DMS114 treated with DMSO at 0.1 percent for 48 hours (cell line): ENCODE measurements at regions not wholly inside any gene's neighbourhood (a gene's known extent, or its start where the extent isn't known, plus 50 kb on each side); places are given as distances from the start of the nearest gene placed in this dataset.

Source experiments
- DNase-seq: peaks from one replicate; lab custom pipeline; 2025; ENCODE audit not compliant: unreplicated experiment; lab: John Stamatoyannopoulos, UW

- DNase-seq, result no peak
Observed at GRCh38 chr20:39263076-39263475, 300.9 kb downstream of the DHX35 start.

- DNase-seq, result no peak
Observed at GRCh38 chr20:39259808-39260207, 297.7 kb downstream of the DHX35 start.

- no peak for DNase-seq
Observed at GRCh38 chr20:39259010-39259803, 297.1 kb downstream of the DHX35 start.

- DNase-seq, result no peak
Observed at GRCh38 chr20:39258253-39258652, 296.1 kb downstream of the DHX35 start.

GRCh38 chr20:39253051-39253755 is 291.1 kb downstream of the DHX35 start:
- no peak for DNase-seq

- DNase-seq, result no peak
Observed at GRCh38 chr20:39252035-39252434, 289.9 kb downstream of the DHX35 start.

- no peak for DNase-seq
Observed at GRCh38 chr20:39249798-39250197, 287.7 kb downstream of the DHX35 start.

GRCh38 chr20:39248862-39249485 is 286.8 kb downstream of the DHX35 start:
- no peak for DNase-seq

- no peak for DNase-seq
Observed at GRCh38 chr20:39248171-39248861, 286.2 kb downstream of the DHX35 start.

GRCh38 chr20:39246436-39246835 is 284.3 kb downstream of the DHX35 start:
- DNase-seq, result no peak

- no peak for DNase-seq
Observed at GRCh38 chr20:39245685-39246311, 283.7 kb downstream of the DHX35 start.

GRCh38 chr20:39243962-39244361 is 281.8 kb downstream of the DHX35 start:
- no peak for DNase-seq

GRCh38 chr20:39242614-39243013 is 280.5 kb downstream of the DHX35 start:
- DNase-seq, result no peak

- no peak for DNase-seq
Observed at GRCh38 chr20:39234520-39235095, 272.5 kb downstream of the DHX35 start.

GRCh38 chr20:39233755-39234154 is 271.6 kb downstream of the DHX35 start:
- DNase-seq, result no peak

GRCh38 chr20:39227416-39227815 is 265.3 kb downstream of the DHX35 start:
- DNase-seq, result no peak

- DNase-seq, result no peak
Observed at GRCh38 chr20:39225978-39226377, 263.8 kb downstream of the DHX35 start.

- no peak for DNase-seq
Observed at GRCh38 chr20:39225536-39225935, 263.4 kb downstream of the DHX35 start.

GRCh38 chr20:39222101-39222500 is 260.0 kb downstream of the DHX35 start:
- DNase-seq, result no peak

- DNase-seq, result no peak
Observed at GRCh38 chr20:39216195-39216594, 254.1 kb downstream of the DHX35 start.

GRCh38 chr20:39214828-39215227 is 252.7 kb downstream of the DHX35 start:
- no peak for DNase-seq
